Erythroblast (primary cell): ENCODE measurements at regions not wholly inside any gene's neighbourhood (a gene's known extent, or its start where the extent isn't known, plus 50 kb on each side); places are given as distances from the start of the nearest gene placed in this dataset.

Experiments used
- GATA1 ChIP-seq: IDR thresholded peaks from 2 replicates; pipeline ENCODE4 v1.6.1; 2011; ENCODE audit warnings: low read depth, mild to moderate bottlenecking, control low read depth, low read length, moderate library complexity
- POLR2A ChIP-seq: IDR thresholded peaks from 2 replicates; pipeline ENCODE4 v1.6.1; 2011; ENCODE audit warnings: mild to moderate bottlenecking, low read length

- TF ChIP-seq POLR2A = no peak
- TF ChIP-seq GATA1 = no peak
Measured at GRCh38 chr2:209008636-209009287, 415.1 kb upstream of the MAP2 start.
